Fibroblast of skin of abdomen (primary cell): ENCODE measurements at regions not wholly inside any gene's neighbourhood (a gene's known extent, or its start where the extent isn't known, plus 50 kb on each side); places are given as distances from the start of the nearest gene placed in this dataset.
A peak's percentile ranks its signal among the peaks of the same experiment; 100 is the strongest.
"Not testable (repeated sequence)": the region's sequence is repeated elsewhere in the genome, so short reads cannot be mapped to it uniquely, and the experiment has no call there.

ENCODE experiments used
- DNase-seq: peaks from one replicate; pipeline ENCODE4 v3.0.0-alpha.2; 2013

DNA sequence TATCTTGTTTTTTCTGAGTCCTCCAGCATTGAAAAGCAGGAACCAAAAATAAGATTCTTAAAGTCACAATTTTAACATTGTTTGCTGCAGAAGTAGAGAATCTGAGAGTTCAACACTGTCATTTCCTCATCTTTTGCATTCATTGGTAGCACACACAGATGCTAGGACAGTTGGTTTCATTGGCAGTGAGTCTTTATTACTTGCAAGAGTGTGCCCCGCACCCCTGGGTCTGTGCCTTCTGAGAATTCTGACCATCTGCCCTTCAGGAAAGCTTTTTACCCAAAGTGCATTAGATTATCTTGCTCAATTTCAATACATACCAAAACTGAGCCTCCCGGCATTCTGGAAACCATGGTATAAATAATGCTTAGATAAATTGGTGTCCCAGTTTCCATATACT, 247.7 kb upstream of the SLITRK1 start:
- no peak for DNase-seq

DNA sequence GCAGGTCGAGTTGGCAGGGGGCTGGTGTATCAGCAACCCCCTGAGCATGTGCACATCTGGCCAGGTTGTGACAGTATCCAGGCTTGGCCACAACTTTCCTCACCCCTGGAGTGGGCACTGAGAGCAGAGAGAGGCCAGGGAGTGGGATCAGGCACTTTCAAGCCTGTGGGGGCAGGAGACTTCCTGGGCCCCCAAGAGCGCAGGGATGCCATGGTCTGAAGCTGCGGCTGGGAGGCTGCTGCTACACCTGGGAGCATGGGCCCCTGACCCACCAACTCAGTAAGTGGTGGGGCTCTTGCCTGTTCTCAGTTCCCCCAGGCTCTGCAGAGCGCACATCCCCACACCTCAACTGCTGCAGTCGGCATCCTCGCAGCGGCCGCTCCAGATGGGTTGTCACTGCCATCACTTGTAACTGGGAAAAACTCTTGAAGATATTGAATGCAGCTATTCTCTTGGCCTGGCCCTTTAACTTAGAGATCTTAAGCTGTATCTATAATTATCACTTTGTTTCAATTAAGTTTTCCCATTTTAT, 245.4 kb upstream of the SLITRK1 start:
- no peak for DNase-seq

GRCh38 chr13:84126671-84127171, 244.4 kb upstream of the SLITRK1 start:
- DNase-seq: peak; percentile 1

- DNase-seq: peak; percentile 4
Measured at GRCh38 chr13:84121456-84121855, 239.2 kb upstream of the SLITRK1 start.

DNA sequence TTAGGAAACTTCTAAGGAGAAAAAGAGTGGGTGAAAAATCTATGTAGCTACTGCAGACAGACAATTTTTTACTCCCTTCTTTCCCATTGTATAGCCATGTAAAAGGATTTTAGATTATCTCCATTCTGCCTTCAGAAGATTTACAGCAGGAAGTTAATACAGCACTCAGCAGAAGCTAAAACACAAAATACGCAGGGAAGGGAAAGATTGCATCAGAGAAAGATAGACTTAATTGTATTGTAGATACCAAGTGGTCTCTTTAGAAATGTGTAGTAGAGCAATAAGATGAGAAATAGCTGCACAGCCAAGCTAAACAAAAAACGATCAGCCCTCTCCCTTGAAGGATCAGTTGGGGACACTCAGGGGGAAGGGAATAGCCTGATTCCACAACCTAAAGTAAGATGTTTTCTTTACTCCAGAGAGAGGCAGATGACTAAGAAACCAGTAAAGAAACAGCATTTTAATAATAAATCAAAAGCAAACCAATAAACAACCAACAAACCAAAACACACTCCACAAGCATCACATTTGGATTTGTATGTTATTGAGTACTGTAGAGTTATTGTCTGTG, 236.7 kb upstream of the SLITRK1 start:
- peak; percentile 29 for DNase-seq

- no peak for DNase-seq
Measured at GRCh38 chr13:84098273-84098672, 216.0 kb upstream of the SLITRK1 start.

- no peak for DNase-seq
Measured at GRCh38 chr13:84097148-84097547, 214.9 kb upstream of the SLITRK1 start.

DNA sequence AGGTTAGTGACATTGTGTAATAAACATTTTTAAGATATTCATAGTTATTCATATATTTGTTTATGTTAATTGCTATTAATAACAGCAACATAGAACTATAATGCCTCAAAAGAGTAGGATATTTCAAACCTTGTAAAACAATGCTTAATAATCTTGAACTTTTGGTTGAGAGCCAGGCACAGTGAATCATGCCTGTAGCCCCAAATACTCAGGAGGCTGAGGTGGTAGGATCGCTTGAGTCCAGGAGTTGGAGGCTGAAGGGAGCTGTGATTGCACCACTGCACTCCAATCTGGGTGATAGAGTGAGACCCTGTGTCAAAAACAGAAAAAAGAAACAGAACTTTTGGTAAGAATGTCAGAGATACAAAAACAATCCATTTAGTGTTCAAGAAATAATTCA, 213.9 kb upstream of the SLITRK1 start:
- peak; percentile 16 for DNase-seq

GRCh38 chr13:84088996-84089395, 206.7 kb upstream of the SLITRK1 start:
- no peak for DNase-seq

DNA sequence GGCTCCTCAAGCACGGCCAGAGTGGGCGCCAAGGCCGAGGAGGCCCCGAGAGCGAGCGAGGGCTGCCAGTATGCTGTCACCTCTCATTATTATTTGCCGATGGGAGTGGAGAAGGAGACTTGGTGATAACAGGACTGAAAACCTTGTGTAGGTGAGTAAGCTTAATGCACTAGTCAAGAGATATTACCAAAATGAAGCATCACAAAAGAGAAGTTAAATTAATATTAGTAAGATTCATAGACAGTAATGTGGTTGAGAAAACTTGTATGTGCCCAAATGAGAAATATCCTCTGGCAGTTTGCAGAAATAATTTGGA, 204.5 kb upstream of the SLITRK1 start:
- no peak for DNase-seq

DNA sequence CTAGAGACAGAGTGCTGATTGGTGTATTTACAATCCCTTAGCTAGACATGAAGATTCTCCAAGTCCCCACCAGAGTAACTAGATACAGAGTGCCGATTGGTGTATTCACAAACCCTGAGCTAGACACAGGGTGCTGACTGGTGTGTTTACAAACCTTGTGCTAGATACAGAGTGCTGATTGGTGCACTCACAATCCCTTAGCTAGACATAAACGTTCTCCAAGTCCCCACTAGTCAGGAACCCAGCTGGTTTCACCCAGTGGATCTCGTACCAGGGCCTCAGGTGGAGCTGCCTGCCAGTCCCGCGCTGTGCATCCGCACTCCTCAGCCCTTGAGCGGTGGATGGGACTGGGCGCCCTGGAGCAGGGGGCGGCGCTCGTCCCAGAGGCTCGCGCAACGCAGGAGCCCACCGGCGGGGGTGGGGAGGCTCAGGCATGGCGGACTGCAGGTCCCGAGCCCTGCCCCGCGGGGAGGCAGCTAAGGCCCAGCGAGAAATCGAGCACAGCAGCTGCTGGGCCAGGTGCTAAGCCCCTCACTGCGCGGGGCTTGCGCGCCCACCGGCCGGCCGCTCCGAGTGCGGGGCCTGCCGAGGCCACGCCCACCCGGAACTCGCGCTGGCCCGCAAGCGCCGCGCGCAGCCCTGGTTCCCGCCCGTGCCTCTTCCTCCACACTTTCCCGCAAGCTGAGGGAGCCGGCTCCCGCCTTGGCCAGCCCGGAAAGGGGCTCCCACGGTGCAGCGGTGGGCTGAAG, 204.0 kb upstream of the SLITRK1 start:
- not testable (repeated sequence) for DNase-seq

GRCh38 chr13:84082462-84082861, 200.2 kb upstream of the SLITRK1 start:
- no peak for DNase-seq

DNA sequence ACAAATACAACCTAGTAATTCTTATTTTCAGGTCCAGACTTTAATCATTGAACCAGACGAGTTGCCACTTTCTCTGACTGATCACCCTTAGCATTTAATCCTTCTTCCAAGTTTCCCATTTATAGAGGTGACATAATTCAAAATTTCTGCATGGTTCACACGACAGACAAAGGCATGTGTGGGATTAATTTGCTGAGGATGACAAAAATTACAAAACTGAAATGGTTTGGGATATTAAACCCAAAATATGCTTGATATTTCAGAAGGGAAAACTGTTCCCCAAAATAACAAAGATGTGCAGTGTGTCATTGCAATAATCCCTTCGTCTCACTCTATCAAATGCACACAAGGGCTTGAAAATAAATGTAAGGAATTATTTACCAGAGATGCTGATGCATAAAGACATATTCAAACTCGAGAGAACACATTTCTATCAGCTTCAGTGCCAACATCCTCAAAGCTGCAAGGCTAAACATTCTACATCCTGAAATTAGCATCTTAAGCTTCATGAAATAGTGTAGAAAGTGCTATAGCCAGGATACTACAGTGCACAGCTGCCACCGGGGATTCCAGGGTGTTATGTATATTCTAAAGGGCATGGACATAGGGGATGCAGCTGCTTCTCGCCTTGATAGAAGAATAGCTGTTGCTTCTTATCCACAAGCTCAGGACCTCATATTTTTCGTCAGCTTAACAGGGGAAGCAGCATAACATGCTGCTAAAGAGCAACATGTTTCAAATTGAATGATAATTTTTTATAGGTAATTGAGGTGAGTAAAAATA, 198.7 kb upstream of the SLITRK1 start:
- DNase-seq: no peak

DNA sequence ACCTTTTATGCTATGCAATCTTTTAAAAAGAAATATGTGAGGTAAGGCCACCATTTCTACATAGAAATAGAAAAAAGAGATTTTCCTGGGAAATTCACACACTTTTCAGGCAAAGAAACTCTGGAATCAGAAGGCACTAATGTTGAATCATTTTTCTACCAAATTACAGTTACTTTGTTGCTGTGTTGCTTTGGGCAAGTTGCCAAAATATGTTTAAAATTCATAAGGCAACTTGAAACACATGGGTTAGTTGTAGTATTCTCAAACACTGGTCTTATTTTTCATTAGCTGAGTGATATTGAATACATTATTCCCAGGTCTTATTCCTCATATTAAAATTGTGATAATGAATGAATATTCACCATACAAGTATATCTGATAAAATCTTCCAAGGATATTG, 195.0 kb upstream of the SLITRK1 start:
- DNase-seq: peak; percentile 4

- no peak for DNase-seq
Measured at GRCh38 chr13:84076280-84076679, 194.0 kb upstream of the SLITRK1 start.

- peak; percentile 39 for DNase-seq
Measured at GRCh38 chr13:84050536-84050935, 168.3 kb upstream of the SLITRK1 start.

DNA sequence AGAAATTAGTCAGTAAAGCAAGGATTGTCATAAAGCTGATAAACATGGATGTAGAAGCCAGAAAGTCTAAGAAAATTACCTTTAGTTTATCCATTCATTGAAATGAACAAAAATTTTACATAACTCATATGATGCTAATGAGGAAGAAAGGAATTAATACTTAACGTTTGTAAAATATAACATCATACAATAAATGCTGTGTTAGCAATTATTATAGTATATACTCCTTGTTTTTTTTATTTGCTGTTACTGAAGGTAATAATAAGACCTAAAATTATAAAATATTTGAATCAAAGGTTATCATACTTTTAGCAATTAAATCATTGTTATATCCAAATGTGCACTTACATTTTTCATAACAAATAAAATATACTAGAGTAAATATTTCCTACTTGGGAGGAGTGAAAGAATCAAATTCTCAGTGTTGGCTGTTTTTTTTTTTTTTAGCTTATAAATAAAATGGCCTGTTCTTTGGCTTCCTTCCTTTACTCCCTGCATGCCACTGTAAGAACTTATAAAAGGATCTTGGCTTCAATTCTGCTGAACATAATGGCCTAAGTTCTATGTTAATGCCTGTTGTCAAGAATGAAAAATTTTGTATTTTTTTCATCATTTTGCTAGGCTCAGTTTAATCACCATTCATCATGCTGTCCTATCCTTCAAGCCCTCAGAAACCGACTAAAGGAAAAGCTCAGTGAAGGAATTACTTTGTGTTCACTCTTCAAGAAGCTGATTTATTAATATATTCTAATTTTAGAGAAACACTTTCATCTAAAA, 167.4 kb upstream of the SLITRK1 start:
- DNase-seq: no peak

- DNase-seq: no peak
Measured at GRCh38 chr13:84044805-84045204, 162.5 kb upstream of the SLITRK1 start.

DNA sequence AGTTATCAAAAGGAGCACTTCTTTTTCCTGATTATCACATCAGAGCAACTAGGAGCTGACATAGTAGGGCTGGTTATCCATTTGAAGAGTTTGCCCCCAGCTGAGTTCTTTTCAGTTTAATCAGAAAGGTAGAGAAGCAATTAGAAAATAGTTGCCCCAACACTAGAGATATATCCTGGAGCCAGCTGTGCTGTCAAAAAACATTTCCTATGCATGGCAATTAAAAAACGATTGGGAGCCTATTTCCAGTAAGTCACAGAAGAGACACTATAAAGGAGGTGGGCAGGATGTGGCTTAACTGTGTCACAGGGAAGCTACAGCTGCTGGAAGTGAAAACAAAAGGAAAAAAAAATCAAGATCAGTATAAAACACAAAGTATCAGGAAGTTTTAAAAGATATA, 155.7 kb upstream of the SLITRK1 start:
- DNase-seq: no peak

DNA sequence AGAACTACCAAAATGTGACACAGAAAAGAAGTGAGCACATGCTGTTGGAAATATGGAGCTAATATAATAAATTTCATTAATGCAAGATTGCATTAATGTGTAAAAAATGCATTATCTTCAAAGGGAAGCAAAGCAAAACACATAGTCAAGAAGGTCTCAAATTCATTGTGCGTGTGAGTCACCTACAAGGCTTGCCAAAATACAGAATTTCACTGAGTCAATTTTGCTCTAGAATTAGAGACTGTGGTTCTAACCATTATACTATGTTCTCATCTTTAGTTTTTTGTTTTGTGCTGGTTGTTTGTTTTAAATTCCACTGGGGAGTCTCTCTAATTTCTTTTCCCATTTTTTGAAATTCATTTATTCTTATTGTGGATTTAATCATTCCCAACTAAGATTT, 149.8 kb upstream of the SLITRK1 start:
- peak; percentile 6 for DNase-seq

DNA sequence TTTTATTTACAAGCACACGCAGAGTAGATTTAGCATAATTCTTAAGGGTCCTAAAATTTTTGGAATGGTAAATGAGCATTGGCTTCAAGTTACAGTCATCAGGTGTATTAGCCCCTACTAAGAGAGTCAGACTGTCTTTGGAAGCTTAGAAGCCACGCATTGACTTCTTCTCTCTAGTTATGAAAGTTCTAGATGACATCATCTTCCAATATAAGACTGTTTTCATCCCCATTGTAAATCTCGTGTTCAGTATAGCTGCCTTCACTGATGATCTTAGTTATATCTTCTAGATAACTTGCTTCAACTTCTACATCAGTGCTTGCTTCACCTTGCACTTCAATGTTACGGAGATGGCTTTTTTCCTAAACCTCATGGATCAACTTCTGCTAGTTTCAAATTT, 148.8 kb upstream of the SLITRK1 start:
- DNase-seq: no peak

- DNase-seq: peak; percentile 4
Measured at GRCh38 chr13:84029396-84029795, 147.1 kb upstream of the SLITRK1 start.

- peak; percentile 1 for DNase-seq
Measured at GRCh38 chr13:84025824-84026223, 143.6 kb upstream of the SLITRK1 start.
